K562 (cell line): ENCODE measurements at regions not wholly inside any gene's neighbourhood (a gene's known extent, or its start where the extent isn't known, plus 50 kb on each side); places are given as distances from the start of the nearest gene placed in this dataset.

ENCODE experiments used
- ATAC-seq: fragments of 200-7000 bp; cut with Tn5 transposase; 3 replicates; pipeline ENCODE4 v1.9.1; 2020; ENCODE audit warnings: moderate library complexity
- BruUV-seq: library from RNA; stranded (reverse); fragments of 400-500 nt; replicated peaks from 2 replicates; lab custom pipeline; 2021; lab: Mats Ljungman, UMichigan
- CTCF ChIA-PET: fragments of 300-600 bp; formaldehyde crosslinking; extraction: SDS; loops from one replicate; lab custom pipeline; 2021; ENCODE audit warnings: low intra/inter-chr PET ratio; lab: Yijun Ruan, JAX
- POLR2A ChIA-PET: fragments of 300-600, 350-650 bp; sonication (Branson Sonifier 250); formaldehyde crosslinking; extraction: SDS; loops from one replicate; lab custom pipeline; 2021; ENCODE audit warnings: antibody characterized with exemption, inconsistent platforms; lab: Yijun Ruan, JAX
- DNase-seq, 4 experiments: peaks; one replicate each; pipeline versions ENCODE4 v3.0.0 to v3.0.0-alpha.2; 2011 to 2018; ENCODE audit warnings: low spot score in 3 of 4, mixed read lengths in 3 of 4; ENCODE audit errors: extremely low read depth in 1 of 4
- FAIRE-seq: peaks from 2 replicates; lab custom pipeline; 2011; peaks lifted over from hg19 to GRCh38; lab: Jason Lieb, UNC
- H2AFZ ChIP-seq: 2 replicates; pipeline ENCODE4 v1.6.0; 2011; ENCODE audit warnings: low read depth, low read length, control low read depth, inconsistent platforms
- H3K27ac ChIP-seq: fragments of 200-600 bp; 3 replicates; pipeline ENCODE4 v1.8.0; 2011; ENCODE audit warnings: low read depth, mild to moderate bottlenecking, control low read depth, inconsistent platforms, low read length, moderate library complexity, mixed read lengths; ENCODE audit errors: extremely low read depth
- H3K27me3 ChIP-seq, 2 experiments: fragments of 300-600 bp in 1 of 2; 2 replicates in 1 of 2; 3 replicates in 1 of 2; pipeline versions ENCODE4 v1.6.0 to v1.8.0; 2011; ENCODE audit warnings: inconsistent platforms in 2 of 2, low read length in 2 of 2, mild to moderate bottlenecking in 1 of 2, mixed read lengths in 1 of 2, moderate library complexity in 1 of 2; ENCODE audit not compliant: control insufficient read depth in 2 of 2, insufficient read depth in 2 of 2
- H3K36me3 ChIP-seq: fragments of 300-600 bp; 3 replicates; pipeline ENCODE4 v1.8.0; 2011; ENCODE audit warnings: mild to moderate bottlenecking, low read length, inconsistent platforms; ENCODE audit not compliant: control insufficient read depth, insufficient read depth
- H3K4me1 ChIP-seq, 2 experiments: fragments of 200-600 bp in 1 of 2; replicated peaks in 1 of 2; 2 replicates in 1 of 2; 3 replicates in 1 of 2; pipeline versions ENCODE4 v1.5.1 to v1.8.0; 2011; ENCODE audit warnings: inconsistent platforms in 2 of 2, low read length in 2 of 2, mild to moderate bottlenecking in 1 of 2, mixed read lengths in 1 of 2, moderate library complexity in 1 of 2; ENCODE audit not compliant: control insufficient read depth in 2 of 2, insufficient read depth in 2 of 2
- H3K4me2 ChIP-seq: 2 replicates; pipeline ENCODE4 v1.6.1; 2011; ENCODE audit warnings: low read length, control low read depth, inconsistent platforms, mixed read lengths; ENCODE audit not compliant: insufficient read depth
- H3K4me3 ChIP-seq: fragments of 200-600 bp; sonication (generic), shearing (Covaris generic); 2 replicates; pipeline ENCODE4 v1.5.1; 2016; ENCODE audit warnings: control low read depth, inconsistent platforms
- H3K79me2 ChIP-seq: fragments of 200-600 bp; 3 replicates; pipeline ENCODE4 v1.8.0; 2011; ENCODE audit warnings: low read length, inconsistent platforms; ENCODE audit not compliant: control insufficient read depth, insufficient read depth
- H3K9ac ChIP-seq, 2 experiments: 2 replicates each; pipeline versions ENCODE4 v1.6.0 to v1.6.1; 2011; ENCODE audit warnings: low read depth in 2 of 2, low read length in 2 of 2, control low read depth in 1 of 2, inconsistent platforms in 1 of 2, mild to moderate bottlenecking in 1 of 2, mixed read lengths in 1 of 2; ENCODE audit not compliant: insufficient read depth in 1 of 2
- H3K9me1 ChIP-seq: one replicate; pipeline ENCODE4 v1.6.0; 2011; ENCODE audit warnings: inconsistent platforms, mild to moderate bottlenecking, low read length, moderate library complexity; ENCODE audit not compliant: control insufficient read depth, insufficient read depth
- H3K9me3 ChIP-seq: replicated peaks from 2 replicates; pipeline ENCODE4 v1.5.1; 2011; ENCODE audit warnings: low read depth, low read length, inconsistent platforms; ENCODE audit not compliant: control insufficient read depth, insufficient read depth
- H4K20me1 ChIP-seq: replicated peaks from 2 replicates; pipeline ENCODE4 v1.6.1; 2011; ENCODE audit warnings: low read length, inconsistent platforms, mixed read lengths; ENCODE audit not compliant: control insufficient read depth, insufficient read depth
- ESRRB ChIP-seq: fragments of 250-450 bp; sonication (Bioruptor Pico); IDR thresholded peaks from 2 replicates; pipeline ENCODE4 v1.5.0; 2020; ENCODE audit warnings: mild to moderate bottlenecking, moderate library complexity, borderline replicate concordance
- EWSR1 ChIP-seq: fragments of 450-650 bp; IDR thresholded peaks from 2 replicates; pipeline ENCODE4 v1.6.1; 2018; ENCODE audit warnings: borderline replicate concordance, mild to moderate bottlenecking, low read depth, moderate library complexity; ENCODE audit not compliant: partially characterized antibody
- HDAC8 ChIP-seq: fragments of 450-650 bp; IDR thresholded peaks from 2 replicates; pipeline ENCODE4 v1.6.1; 2016; ENCODE audit warnings: mild to moderate bottlenecking, missing genetic modification characterization, moderate library complexity, missing compliant biosample characterization
- NBN ChIP-seq: fragments of 450-650 bp; IDR thresholded peaks from 2 replicates; pipeline ENCODE4 v1.6.1; 2016; ENCODE audit warnings: low read depth, mild to moderate bottlenecking
- PHTF2 ChIP-seq: fragments of 250-450 bp; sonication (Bioruptor Pico); IDR thresholded peaks from 2 replicates; pipeline ENCODE4 v1.5.0; 2021; ENCODE audit warnings: mild to moderate bottlenecking
- TAF1 ChIP-seq: IDR thresholded peaks from 2 replicates; pipeline ENCODE4 v1.6.1; 2011; ENCODE audit warnings: mild to moderate bottlenecking, low read length, moderate library complexity; ENCODE audit not compliant: insufficient read depth, control insufficient read depth, severe bottlenecking; ENCODE audit errors: extremely low read depth
- TFAP4 ChIP-seq: sonication (generic); formaldehyde crosslinking; IDR thresholded peaks from 2 replicates; pipeline ENCODE4 v1.8.0; 2022; ENCODE audit warnings: missing genetic modification reagents, mild to moderate bottlenecking, moderate library complexity, borderline replicate concordance
- ZNF589 ChIP-seq: fragments of 200-800 bp; sonication (Bioruptor generic); IDR thresholded peaks from 2 replicates; pipeline ENCODE4 v1.6.1; 2016; ENCODE audit warnings: low read depth, missing genetic modification characterization, missing compliant biosample characterization
- in situ Hi-C: fragments of 300-500 bp; cut with MboI; formaldehyde crosslinking; loops from 4 replicates; pipeline ENCODE4 v1.15.0; 2018; ENCODE audit warnings: inconsistent platforms, mixed read lengths
- intact Hi-C: fragments of 100-400 bp; cut with micrococcal nuclease; formaldehyde crosslinking; loops from 2 replicates; pipeline ENCODE4 v1.14.2; 2022

- intact Hi-C loops (no loop called here), in situ Hi-C loops (no loop called here)
- H4K20me1 ChIP-seq = no peaks in the 10 kb centered on the region
- TF ChIP-seq ZNF589 (CRISPR knock-in tag) = no peak
- TF ChIP-seq PHTF2 (CRISPR knock-in tag) = no peak
- TF ChIP-seq ESRRB (CRISPR knock-in tag) = no peak
- TF ChIP-seq HDAC8 = no peak
- TF ChIP-seq EWSR1 = no peak
- no peak for TF ChIP-seq TFAP4 (CRISPR knock-in tag)
- TF ChIP-seq TAF1 = no peak
- no peak for TF ChIP-seq NBN
- H3K36me3 ChIP-seq = no peaks in the 10 kb centered on the region
- H3K9me3 ChIP-seq = no peaks in the 10 kb centered on the region
- POLR2A ChIA-PET = no interaction called here
- H3K4me1 ChIP-seq = no peaks in the 10 kb centered on the region
- DNase-seq = no peak
- no peak overlapping the region for H3K4me2 ChIP-seq
- FAIRE-seq = no peak
- H3K9ac ChIP-seq = no peak overlapping the region
- no peaks in the 10 kb centered on the region for H3K79me2 ChIP-seq
- H3K27ac ChIP-seq = no peak overlapping the region
- CTCF ChIA-PET = no interaction called here
- no peaks in the 10 kb centered on the region for H3K9me1 ChIP-seq
- H3K27me3 ChIP-seq = no peaks in the 10 kb centered on the region
- ATAC-seq = no peak
- no peak overlapping the region for H3K4me3 ChIP-seq
- no peak overlapping the region for H2AFZ ChIP-seq
- no TSS peak for BruUV-seq
Measured at GRCh38 chr13:76335463-76335862, 550.7 kb downstream of the KCTD12 start.
